K562 (cell line): ENCODE measurements at regions not wholly inside any gene's neighbourhood (a gene's known extent, or its start where the extent isn't known, plus 50 kb on each side); places are given as distances from the start of the nearest gene placed in this dataset.

Source experiments
- BMI1 ChIP-seq: fragments of 150-350 bp; IDR thresholded peaks from 2 replicates; pipeline ENCODE4 v1.6.1; 2014; ENCODE audit warnings: low read length
- CTBP1 ChIP-seq: fragments of 450-650 bp; IDR thresholded peaks from 2 replicates; pipeline ENCODE4 v1.6.1; 2016; ENCODE audit warnings: borderline replicate concordance
- FOS ChIP-seq: IDR thresholded peaks from 3 replicates; pipeline ENCODE4 v1.6.1; 2011; ENCODE audit not compliant: insufficient read length; ENCODE audit errors: extremely low read depth
- PHTF2 ChIP-seq: fragments of 250-450 bp; sonication (Bioruptor Pico); IDR thresholded peaks from 2 replicates; pipeline ENCODE4 v1.5.0; 2021; ENCODE audit warnings: mild to moderate bottlenecking
- TF ChIP-seq, protein P1 (sequence below), 2 experiments: fragments of 450-650 bp; formaldehyde crosslinking in 1 of 2; IDR thresholded peaks; 2 replicates each; pipeline versions ENCODE4 v1.4.0 to v1.6.1; 2014 to 2020; ENCODE audit warnings: mild to moderate bottlenecking in 2 of 2, borderline replicate concordance in 1 of 2, low read depth in 1 of 2

GRCh38 chr5:110852541-110852940 is 113.7 kb downstream of the SLC25A46 start (continued):
- TF ChIP-seq, protein P1, sequence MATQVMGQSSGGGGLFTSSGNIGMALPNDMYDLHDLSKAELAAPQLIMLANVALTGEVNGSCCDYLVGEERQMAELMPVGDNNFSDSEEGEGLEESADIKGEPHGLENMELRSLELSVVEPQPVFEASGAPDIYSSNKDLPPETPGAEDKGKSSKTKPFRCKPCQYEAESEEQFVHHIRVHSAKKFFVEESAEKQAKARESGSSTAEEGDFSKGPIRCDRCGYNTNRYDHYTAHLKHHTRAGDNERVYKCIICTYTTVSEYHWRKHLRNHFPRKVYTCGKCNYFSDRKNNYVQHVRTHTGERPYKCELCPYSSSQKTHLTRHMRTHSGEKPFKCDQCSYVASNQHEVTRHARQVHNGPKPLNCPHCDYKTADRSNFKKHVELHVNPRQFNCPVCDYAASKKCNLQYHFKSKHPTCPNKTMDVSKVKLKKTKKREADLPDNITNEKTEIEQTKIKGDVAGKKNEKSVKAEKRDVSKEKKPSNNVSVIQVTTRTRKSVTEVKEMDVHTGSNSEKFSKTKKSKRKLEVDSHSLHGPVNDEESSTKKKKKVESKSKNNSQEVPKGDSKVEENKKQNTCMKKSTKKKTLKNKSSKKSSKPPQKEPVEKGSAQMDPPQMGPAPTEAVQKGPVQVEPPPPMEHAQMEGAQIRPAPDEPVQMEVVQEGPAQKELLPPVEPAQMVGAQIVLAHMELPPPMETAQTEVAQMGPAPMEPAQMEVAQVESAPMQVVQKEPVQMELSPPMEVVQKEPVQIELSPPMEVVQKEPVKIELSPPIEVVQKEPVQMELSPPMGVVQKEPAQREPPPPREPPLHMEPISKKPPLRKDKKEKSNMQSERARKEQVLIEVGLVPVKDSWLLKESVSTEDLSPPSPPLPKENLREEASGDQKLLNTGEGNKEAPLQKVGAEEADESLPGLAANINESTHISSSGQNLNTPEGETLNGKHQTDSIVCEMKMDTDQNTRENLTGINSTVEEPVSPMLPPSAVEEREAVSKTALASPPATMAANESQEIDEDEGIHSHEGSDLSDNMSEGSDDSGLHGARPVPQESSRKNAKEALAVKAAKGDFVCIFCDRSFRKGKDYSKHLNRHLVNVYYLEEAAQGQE (IDR thresholded peaks at IDR 0.05; ENCODE audit: borderline replicate concordance) = no peak
- TF ChIP-seq, protein P1 (CRISPR knock-in tag; IDR thresholded peaks at IDR 0.05; ENCODE audit: low read depth) = no peak
- TF ChIP-seq CTBP1 (no peak), PHTF2 (CRISPR knock-in tag) (no peak), BMI1 (no peak), FOS (no peak)
